Activated naive CD8-positive, alpha-beta T cell treated with anti-CD3 and anti-CD28 coated beads for 36 hours (primary cell): ENCODE measurements at regions not wholly inside any gene's neighbourhood (a gene's known extent, or its start where the extent isn't known, plus 50 kb on each side); places are given as distances from the start of the nearest gene placed in this dataset.

ENCODE experiments used
- DNase-seq: peaks from one replicate; pipeline ENCODE4 v3.0.0; 2021
- H3K27ac Mint-ChIP-seq: one replicate; pipeline ENCODE4 v1.8.0; 2022; ENCODE audit warnings: mild to moderate bottlenecking, moderate library complexity, mixed read lengths
- H3K27me3 Mint-ChIP-seq: one replicate; pipeline ENCODE4 v1.8.0; 2022; ENCODE audit warnings: mild to moderate bottlenecking, mixed read lengths
- H3K36me3 Mint-ChIP-seq: one replicate; pipeline ENCODE4 v1.8.0; 2021; ENCODE audit warnings: mild to moderate bottlenecking, mixed read lengths
- H3K4me1 Mint-ChIP-seq: one replicate; pipeline ENCODE4 v1.8.0; 2021; ENCODE audit warnings: mixed read lengths
- H3K4me3 Mint-ChIP-seq: one replicate; pipeline ENCODE4 v1.8.0; 2022; ENCODE audit warnings: mild to moderate bottlenecking, moderate library complexity, mixed read lengths
- H3K9me3 Mint-ChIP-seq: one replicate; pipeline ENCODE4 v1.8.0; 2022; ENCODE audit warnings: mixed read lengths

DNA sequence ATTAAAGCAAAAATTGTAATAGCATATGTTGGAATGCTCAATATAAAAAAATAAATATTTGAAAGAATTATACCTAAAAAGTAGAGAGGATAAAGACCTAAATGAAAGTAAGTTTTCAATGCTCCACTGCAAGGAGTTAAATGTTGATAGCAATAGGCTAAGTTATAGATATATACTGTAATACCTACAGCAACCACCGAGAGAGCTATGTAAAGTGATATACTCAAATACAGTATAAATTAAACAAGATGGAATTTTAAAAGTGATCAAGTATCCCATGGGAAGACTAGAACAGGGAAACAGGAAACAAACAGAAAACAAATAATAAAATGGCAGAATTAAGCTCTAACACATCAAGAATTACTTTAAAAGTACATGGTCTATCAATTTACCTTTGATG, 73.9 kb downstream of the CASP3 start:
- no peak overlapping the region for H3K27ac Mint-ChIP-seq
- no peak overlapping the region for H3K4me3 Mint-ChIP-seq
- peaks cover 10% of the 10 kb centered on the region for H3K4me1 Mint-ChIP-seq
- H3K9me3 Mint-ChIP-seq: peaks cover 5% of the 10 kb centered on the region
- no peak for DNase-seq
- H3K36me3 Mint-ChIP-seq: peaks cover 4% of the 10 kb centered on the region
- no peaks in the 10 kb centered on the region for H3K27me3 Mint-ChIP-seq

DNA sequence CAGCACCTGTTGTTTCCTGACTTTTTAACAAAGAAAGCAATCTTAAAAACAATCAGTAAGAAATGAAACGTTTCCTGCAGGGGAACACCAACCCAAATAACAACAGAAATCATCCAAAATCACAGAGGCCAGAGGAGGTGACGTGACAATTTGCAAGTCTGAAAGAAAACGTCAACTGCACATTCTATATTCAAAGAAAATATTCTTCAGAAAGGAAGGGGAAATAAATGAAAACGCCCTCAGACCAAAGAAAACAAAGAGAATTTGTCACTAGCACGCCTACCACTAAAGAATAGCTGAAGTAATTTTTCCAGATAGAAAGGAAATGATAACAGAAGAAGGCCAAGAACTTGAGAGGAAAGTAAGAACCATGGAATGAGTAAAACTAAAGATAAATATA, 74.4 kb downstream of the CASP3 start:
- peaks cover 10% of the 10 kb centered on the region for H3K4me1 Mint-ChIP-seq
- H3K36me3 Mint-ChIP-seq: peaks cover 4% of the 10 kb centered on the region
- H3K9me3 Mint-ChIP-seq: peaks cover 4% of the 10 kb centered on the region
- no peak overlapping the region for H3K4me3 Mint-ChIP-seq
- DNase-seq: no peak
- H3K27me3 Mint-ChIP-seq: no peaks in the 10 kb centered on the region
- peak overlapping the region; percentile 67 for H3K27ac Mint-ChIP-seq

DNA sequence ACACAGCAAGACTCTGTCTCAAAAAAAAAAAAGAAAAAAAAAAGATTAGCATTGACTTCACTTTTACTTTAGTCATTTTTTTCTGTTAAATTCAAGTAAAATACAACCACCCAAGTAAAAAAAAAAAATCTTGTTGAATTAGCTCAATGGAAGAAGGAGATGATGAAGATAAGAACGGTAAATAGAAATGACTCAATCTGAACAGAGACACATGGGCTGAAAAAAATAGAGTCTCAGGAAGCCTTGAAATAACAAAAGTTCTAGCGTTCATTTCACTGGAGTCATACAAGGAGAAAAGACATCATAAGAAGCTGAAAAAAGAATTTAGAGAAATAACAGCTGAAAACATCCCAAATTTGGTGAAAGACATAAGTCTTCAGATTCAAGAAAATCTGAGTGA, 75.5 kb downstream of the CASP3 start:
- peaks cover 12% of the 10 kb centered on the region for H3K4me1 Mint-ChIP-seq
- H3K36me3 Mint-ChIP-seq: peaks cover 4% of the 10 kb centered on the region
- no peaks in the 10 kb centered on the region for H3K27me3 Mint-ChIP-seq
- DNase-seq: no peak
- no peak overlapping the region for H3K4me3 Mint-ChIP-seq
- no peak overlapping the region for H3K27ac Mint-ChIP-seq
- H3K9me3 Mint-ChIP-seq: peaks cover 4% of the 10 kb centered on the region

DNA sequence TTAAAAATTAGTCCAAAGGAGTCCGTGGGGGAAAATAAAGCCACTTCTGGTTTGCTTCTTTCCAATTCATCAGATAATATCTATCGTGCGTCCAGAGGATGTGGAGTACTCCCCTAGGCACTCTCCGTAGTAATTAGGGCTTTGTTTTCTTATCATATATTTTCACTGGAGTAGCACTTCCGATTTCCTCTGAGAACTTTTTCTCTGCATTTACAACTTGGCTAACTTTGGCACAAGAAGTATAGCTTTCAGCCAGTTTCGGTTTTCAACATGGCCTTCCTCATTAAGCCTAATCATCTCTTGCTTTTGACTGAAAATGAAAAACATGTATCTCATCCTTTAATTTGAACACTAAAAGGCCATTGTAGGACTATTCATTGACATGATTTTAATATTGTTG, 80.5 kb downstream of the CASP3 start:
- no peaks in the 10 kb centered on the region for H3K27me3 Mint-ChIP-seq
- no peak overlapping the region for H3K4me3 Mint-ChIP-seq
- DNase-seq: no peak
- peaks cover 2% of the 10 kb centered on the region for H3K36me3 Mint-ChIP-seq
- H3K9me3 Mint-ChIP-seq: peaks cover 7% of the 10 kb centered on the region
- H3K27ac Mint-ChIP-seq: no peak overlapping the region
- peaks cover 6% of the 10 kb centered on the region for H3K4me1 Mint-ChIP-seq

DNA sequence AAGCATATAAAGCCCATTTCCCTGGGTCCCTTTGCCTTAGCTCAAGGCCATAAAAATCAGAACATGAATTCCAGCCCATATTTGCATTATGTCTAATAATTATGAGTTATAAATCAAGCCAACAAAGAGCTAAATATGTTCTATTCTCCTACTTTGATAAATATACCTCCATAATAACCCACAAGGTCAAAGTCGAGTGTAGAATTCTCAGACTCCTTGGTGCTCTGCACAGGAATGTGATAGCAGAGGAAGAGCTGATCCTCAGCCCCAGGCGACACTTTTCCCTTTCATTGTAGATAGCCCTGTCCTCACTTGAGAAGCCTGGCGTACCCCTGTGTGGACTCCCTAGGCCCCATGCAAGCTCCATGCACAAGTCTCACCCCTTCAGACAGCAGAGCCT, 85.6 kb downstream of the CASP3 start:
- Mint-ChIP-seq H3K9me3 (peaks cover 5% of the 10 kb centered on the region), H3K4me1 (peaks cover 2% of the 10 kb centered on the region), H3K27ac (no peak overlapping the region), H3K36me3 (no peaks in the 10 kb centered on the region), H3K27me3 (no peaks in the 10 kb centered on the region), H3K4me3 (no peak overlapping the region)
- no peak for DNase-seq

DNA sequence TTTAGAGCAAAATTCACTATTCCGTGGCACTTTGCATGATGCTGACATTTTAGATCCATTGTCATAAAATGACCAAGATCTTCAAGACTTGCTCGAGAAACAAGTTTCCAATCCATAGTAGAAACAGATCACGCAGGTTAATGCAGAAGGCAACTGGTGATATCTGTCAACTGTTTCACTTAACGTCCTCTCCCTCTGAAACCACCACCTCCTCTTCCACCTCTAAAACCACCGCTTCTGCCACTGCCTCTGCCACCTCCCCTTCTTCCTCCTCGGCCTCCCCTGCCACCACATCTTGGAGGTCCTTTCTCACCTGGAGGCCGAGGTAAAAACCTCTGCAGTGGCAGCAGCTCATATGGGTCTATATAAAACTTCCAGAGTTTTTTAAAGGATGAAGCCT, 84.6 kb upstream of the IRF2 start:
- no peaks in the 10 kb centered on the region for H3K4me1 Mint-ChIP-seq
- no peaks in the 10 kb centered on the region for H3K9me3 Mint-ChIP-seq
- H3K27ac Mint-ChIP-seq: peak overlapping the region; percentile 62
- DNase-seq: no peak
- no peak overlapping the region for H3K4me3 Mint-ChIP-seq
- H3K27me3 Mint-ChIP-seq: no peaks in the 10 kb centered on the region
- H3K36me3 Mint-ChIP-seq: no peaks in the 10 kb centered on the region

DNA sequence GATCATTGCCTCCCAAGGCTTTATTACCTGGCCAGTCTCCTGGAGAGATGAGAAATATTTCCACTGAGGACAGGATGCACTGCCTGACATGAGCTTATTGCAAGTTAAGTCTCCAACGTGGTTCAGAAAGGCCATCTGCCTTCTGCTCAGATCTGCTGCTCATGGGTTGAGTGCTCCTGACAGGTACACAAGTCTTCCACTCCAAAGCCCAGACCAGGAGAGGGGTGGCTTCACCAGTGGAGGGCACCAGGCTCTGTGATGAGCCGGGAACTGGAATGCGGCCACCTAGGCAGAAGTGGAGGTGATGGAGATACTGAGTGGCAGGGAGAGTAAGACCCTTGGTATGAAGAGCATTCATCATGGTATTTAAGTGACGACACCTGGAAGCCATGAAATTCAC, 79.5 kb upstream of the IRF2 start:
- H3K27ac Mint-ChIP-seq: no peak overlapping the region

DNA sequence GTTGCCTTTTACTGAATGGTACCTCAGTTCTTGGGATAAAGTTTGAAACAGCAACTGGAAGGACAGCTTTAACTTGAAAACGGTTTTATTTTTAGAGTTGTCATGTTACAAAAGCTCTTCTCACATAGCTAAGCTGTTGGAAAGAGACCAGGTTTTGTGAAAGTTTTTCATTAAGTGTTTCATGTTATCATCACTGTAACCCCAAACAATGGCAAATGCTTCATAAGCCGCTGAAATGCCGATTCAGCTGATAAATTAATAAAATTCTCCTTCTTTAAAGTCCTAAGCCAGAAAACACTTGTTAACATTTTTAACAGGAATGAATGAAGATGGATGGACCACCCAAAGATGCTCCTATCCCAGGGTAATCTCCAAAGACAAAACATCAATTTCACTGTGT, 76.1 kb upstream of the IRF2 start:
- no peaks in the 10 kb centered on the region for H3K36me3 Mint-ChIP-seq

More for the DNA sequence above, 79.5 kb upstream of the IRF2 start:
- Mint-ChIP-seq H3K4me1 (no peaks in the 10 kb centered on the region), H3K4me3 (no peak overlapping the region), H3K36me3 (no peaks in the 10 kb centered on the region), H3K9me3 (no peaks in the 10 kb centered on the region), H3K27me3 (no peaks in the 10 kb centered on the region)
- no peak for DNase-seq

DNA sequence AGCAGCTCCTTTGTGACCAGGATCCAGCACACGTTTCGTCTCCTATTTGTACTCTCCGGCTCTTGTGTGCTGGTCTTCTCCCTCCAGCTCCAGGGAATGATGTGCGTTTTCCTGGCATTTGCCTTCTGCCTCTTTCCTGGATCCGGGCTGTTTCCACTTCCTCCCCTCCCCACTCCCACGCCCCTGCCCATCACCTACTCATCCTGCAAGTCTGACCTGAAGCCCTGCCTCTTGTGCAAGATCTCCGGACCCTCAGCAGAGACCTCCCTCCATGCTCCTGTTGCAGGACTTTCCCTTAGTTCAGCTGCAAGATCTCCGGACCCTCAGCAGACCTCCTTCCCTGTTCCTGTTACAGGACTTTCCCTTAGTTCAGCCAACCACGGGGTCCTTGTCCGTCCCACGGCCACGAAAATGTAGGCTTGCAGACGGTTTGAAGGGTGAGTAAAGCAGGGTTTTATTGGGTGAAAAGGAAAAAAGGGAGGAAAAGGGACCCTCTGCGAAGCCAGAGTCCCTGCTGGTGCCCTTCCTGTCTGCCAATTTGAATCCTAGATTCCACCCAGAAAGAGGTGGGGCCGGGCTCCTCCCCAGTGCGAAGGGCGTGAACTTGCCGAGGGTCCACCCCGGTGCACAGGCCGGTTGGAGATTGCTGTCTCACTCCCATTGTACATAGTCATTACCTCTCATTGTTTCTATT, 74.4 kb upstream of the IRF2 start:
- no peaks in the 10 kb centered on the region for H3K36me3 Mint-ChIP-seq
- H3K9me3 Mint-ChIP-seq: no peaks in the 10 kb centered on the region
- no peak for DNase-seq
- H3K4me3 Mint-ChIP-seq: no peak overlapping the region
- no peak overlapping the region for H3K27ac Mint-ChIP-seq
- peaks cover 16% of the 10 kb centered on the region for H3K4me1 Mint-ChIP-seq
- no peaks in the 10 kb centered on the region for H3K27me3 Mint-ChIP-seq

More for the DNA sequence above, 76.1 kb upstream of the IRF2 start:
- Mint-ChIP-seq H3K4me1 (peaks cover 11% of the 10 kb centered on the region), H3K4me3 (no peak overlapping the region), H3K27me3 (no peaks in the 10 kb centered on the region), H3K27ac (no peak overlapping the region), H3K9me3 (no peaks in the 10 kb centered on the region)
- no peak for DNase-seq

DNA sequence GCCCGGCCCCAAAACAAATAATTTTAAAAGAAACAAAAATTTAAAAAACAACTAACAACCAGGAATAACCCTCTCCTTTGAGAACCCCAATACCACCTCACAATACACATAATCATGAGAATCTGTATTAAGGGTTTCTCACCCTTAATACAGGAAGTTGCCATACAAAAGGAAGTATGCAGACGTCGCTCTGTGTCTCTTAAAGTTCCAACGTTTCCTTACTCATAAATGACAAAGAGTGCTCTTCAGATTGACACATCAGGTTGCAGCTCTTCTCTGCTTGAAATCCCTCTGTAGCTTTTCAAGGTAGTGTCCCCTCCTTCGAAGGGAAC, 73.9 kb upstream of the IRF2 start:
- H3K36me3 Mint-ChIP-seq: no peaks in the 10 kb centered on the region
- no peak overlapping the region for H3K4me3 Mint-ChIP-seq

DNA sequence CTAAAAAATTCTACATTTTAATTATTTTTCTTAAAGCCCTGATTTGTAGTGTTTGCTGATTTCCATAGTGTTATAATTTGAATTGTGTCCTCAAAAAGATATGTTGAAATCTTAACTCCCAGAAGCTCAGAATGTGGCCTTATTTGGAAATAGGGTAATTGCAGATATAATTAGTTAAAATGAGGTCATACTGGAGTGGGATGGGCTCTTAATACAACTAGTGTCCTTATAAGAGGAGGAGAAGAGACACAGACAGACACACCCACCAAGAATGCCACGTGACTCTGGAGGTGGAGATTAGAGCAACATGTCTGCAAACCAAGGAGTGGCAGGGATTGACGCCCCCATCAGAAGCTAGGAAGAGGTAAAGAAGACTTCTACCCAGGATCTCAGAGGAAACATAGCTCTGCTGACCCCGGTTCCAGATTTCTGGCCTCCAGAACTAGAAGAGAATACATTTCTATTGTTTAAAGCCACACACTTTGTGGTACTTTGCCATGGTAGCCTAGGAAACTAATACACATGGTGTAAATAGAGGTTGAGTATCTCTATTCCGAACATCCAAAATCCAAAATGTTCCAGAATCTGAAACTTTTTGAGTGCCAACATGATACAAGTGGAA, 70.5 kb upstream of the IRF2 start:
- Mint-ChIP-seq H3K27me3 (no peaks in the 10 kb centered on the region), H3K9me3 (no peaks in the 10 kb centered on the region), H3K27ac (no peak overlapping the region), H3K36me3 (no peaks in the 10 kb centered on the region), H3K4me3 (no peak overlapping the region), H3K4me1 (peaks cover 16% of the 10 kb centered on the region)
- no peak for DNase-seq

More for the DNA sequence above, 73.9 kb upstream of the IRF2 start:
- Mint-ChIP-seq H3K27ac (no peak overlapping the region), H3K4me1 (peaks cover 16% of the 10 kb centered on the region), H3K9me3 (no peaks in the 10 kb centered on the region), H3K27me3 (no peaks in the 10 kb centered on the region)
- DNase-seq: no peak

DNA sequence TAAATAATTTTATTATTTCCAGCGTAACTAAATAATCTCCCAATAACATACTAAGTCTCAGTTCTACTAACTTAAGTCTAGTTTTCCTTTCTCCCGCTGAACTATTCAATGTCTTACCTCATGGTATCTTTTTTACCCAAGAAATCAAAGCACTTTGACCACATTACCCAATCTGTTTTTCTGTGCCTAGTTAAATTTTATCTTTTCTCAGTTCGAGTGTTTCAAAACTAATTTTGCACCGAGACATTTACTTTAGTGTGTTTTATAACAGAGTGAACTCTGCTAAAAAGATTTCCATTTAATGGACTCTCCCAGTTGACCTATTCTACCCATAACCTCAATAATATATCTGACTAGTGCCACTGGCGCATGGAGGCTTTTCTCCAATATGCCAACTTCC, 67.6 kb upstream of the IRF2 start:
- Mint-ChIP-seq H3K9me3 (no peaks in the 10 kb centered on the region), H3K36me3 (no peaks in the 10 kb centered on the region), H3K4me3 (no peak overlapping the region), H3K4me1 (peaks cover 19% of the 10 kb centered on the region), H3K27ac (no peak overlapping the region), H3K27me3 (no peaks in the 10 kb centered on the region)
- DNase-seq: no peak

DNA sequence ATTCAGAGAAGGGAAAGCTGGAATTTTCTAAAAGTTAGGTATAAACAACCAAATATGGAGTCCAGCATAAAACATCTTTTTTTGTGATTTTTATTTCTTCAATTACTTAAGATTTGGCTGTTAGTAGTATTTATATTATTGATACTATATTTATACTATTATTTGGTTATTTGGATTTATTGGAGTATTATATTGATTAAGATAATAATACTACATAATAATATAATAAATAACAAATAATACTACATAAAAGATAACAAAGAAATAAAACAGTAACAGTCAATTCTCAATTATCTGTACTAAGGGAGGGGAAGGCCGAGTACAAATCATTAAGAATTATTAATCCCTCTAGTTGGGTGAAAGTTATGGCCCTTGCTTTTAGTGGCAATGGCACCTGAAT, 66.0 kb upstream of the IRF2 start:
- no peak overlapping the region for H3K27ac Mint-ChIP-seq
- no peaks in the 10 kb centered on the region for H3K36me3 Mint-ChIP-seq
- peaks cover 26% of the 10 kb centered on the region for H3K4me1 Mint-ChIP-seq

DNA sequence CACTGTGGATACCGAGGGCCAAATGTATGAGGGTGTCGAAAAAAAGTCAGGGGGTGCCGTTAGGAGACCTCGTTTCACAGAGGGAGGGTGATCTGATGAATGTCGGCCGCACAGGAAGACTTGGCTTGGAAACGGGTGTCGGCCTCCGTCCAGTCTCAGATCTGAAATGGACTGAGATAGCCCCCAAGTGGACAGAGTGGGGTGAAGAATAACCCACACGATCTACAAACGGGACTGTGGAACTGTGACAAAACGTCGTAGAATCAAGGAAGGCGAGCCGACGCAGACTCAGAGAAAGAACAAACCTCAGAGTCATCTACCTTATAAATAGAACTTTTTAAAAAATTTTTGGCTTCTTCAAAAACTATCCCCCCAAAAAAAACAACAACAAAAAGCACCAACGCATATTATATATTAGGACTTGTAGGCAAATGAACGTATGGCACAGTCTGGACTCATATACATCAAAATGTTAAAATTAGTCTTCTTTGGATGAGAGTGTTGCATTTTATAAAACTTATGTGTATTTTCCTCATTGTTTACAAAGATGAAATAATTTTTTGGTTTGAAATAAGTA, 63.8 kb upstream of the IRF2 start:
- DNase-seq: peak; percentile 49
- H3K27me3 Mint-ChIP-seq: no peaks in the 10 kb centered on the region
- peak overlapping the region; percentile 93 for H3K27ac Mint-ChIP-seq
- H3K36me3 Mint-ChIP-seq: peaks cover 6% of the 10 kb centered on the region
- peaks cover 40% of the 10 kb centered on the region for H3K4me1 Mint-ChIP-seq
- H3K9me3 Mint-ChIP-seq: no peaks in the 10 kb centered on the region
- peak overlapping the region; percentile 94 for H3K4me3 Mint-ChIP-seq

More for the DNA sequence above, 66.0 kb upstream of the IRF2 start:
- H3K9me3 Mint-ChIP-seq: no peaks in the 10 kb centered on the region
- no peak for DNase-seq
- no peak overlapping the region for H3K4me3 Mint-ChIP-seq
- no peaks in the 10 kb centered on the region for H3K27me3 Mint-ChIP-seq

DNA sequence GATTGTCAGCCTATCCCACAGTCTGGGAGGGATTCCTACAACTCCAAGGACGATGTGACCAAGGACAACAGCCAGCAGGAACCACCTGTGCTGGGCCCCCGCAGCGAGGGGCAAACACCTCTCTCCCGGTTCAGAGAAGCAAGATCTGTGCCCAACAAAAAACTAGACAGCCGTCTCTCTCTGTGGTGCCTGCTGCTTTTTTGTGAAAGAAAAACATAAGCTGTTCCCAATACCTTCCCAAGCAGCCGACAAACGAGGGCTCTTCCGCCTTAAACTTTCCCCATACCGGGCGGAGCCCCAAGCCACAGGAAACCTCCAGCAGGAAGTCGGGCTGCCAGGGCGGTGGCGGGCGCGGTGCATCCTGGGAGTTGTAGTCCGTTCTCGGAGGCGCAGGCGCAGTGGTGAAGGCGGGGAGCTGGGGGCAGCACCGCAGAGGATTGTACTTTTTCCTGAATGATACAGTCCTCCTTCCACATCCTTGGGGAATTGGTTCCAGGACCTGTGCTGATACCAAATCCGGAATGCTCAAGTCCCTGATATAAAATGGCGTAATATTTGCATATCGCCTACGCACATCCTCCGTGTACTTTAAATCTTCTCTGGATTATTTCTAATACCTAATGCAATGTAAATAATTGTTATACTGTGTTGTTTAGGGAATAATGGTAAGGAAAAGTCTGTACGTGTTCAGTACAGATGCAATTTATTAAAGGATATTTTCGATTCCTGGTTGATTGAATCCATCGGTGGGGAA, 63.1 kb upstream of the IRF2 start:
- H3K27me3 Mint-ChIP-seq: no peaks in the 10 kb centered on the region
- peak overlapping the region; percentile 93 for H3K27ac Mint-ChIP-seq
- H3K9me3 Mint-ChIP-seq: no peaks in the 10 kb centered on the region
- peaks cover 6% of the 10 kb centered on the region for H3K36me3 Mint-ChIP-seq
- peak; percentile 89 for DNase-seq
- H3K4me3 Mint-ChIP-seq: peak overlapping the region; percentile 94
- peaks cover 40% of the 10 kb centered on the region for H3K4me1 Mint-ChIP-seq
